ENCODE measurements at regions not wholly inside any gene's neighbourhood (a gene's known extent, or its start where the extent isn't known, plus 50 kb on each side); places are given as distances from the start of the nearest gene placed in this dataset.

DNA sequence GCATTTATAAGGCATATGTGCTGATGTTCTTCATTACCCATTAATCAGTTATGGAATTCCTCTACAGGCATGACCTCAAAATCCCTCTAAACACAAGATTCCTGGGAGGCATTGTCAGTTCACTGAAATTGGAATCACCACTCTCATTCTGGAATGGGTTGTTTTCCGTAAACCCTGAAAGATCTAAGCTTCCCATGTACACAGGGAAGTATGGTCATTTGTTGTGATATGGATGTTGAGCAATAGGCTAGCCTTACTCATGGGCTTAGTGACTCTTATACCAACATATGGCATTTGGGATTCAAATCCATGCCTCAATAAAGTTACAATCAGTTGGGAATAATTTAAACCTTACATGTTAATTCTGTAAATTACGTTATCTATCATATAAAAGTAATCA lies 258.0 kb downstream of the XPNPEP1 start:
- TF ChIP-seq, protein P1, sequence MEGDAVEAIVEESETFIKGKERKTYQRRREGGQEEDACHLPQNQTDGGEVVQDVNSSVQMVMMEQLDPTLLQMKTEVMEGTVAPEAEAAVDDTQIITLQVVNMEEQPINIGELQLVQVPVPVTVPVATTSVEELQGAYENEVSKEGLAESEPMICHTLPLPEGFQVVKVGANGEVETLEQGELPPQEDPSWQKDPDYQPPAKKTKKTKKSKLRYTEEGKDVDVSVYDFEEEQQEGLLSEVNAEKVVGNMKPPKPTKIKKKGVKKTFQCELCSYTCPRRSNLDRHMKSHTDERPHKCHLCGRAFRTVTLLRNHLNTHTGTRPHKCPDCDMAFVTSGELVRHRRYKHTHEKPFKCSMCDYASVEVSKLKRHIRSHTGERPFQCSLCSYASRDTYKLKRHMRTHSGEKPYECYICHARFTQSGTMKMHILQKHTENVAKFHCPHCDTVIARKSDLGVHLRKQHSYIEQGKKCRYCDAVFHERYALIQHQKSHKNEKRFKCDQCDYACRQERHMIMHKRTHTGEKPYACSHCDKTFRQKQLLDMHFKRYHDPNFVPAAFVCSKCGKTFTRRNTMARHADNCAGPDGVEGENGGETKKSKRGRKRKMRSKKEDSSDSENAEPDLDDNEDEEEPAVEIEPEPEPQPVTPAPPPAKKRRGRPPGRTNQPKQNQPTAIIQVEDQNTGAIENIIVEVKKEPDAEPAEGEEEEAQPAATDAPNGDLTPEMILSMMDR (IDR thresholded peaks at IDR 0.05; ENCODE audit: poor library complexity), result no peak
- no peak for TF ChIP-seq EZH2 (IDR thresholded peaks at IDR 0.05; ENCODE audit: borderline replicate concordance)
